GM13977 (cell line): ENCODE measurements at regions not wholly inside any gene's neighbourhood (a gene's known extent, or its start where the extent isn't known, plus 50 kb on each side); places are given as distances from the start of the nearest gene placed in this dataset.

Experiments used
- DNase-seq: peaks from one replicate; pipeline ENCODE4 v3.0.0; 2012; ENCODE audit warnings: low spot score
- in situ Hi-C: fragments of 300-500 bp; cut with MboI; formaldehyde crosslinking; loops from one replicate; pipeline ENCODE4 v1.12.0; 2022; ENCODE audit warnings: low sequenced_read_pairs, low pct_unique_long_range_greater_than_20kb, mixed read lengths, inconsistent platforms; ENCODE audit not compliant: unreplicated experiment
- TF ChIP-seq, protein P1 (sequence below): IDR thresholded peaks from 2 replicates; pipeline ENCODE4 v1.5.1; 2012; ENCODE audit warnings: mild to moderate bottlenecking, control low read depth; ENCODE audit not compliant: insufficient read depth; ENCODE audit errors: extremely low read depth, missing control alignments

DNA sequence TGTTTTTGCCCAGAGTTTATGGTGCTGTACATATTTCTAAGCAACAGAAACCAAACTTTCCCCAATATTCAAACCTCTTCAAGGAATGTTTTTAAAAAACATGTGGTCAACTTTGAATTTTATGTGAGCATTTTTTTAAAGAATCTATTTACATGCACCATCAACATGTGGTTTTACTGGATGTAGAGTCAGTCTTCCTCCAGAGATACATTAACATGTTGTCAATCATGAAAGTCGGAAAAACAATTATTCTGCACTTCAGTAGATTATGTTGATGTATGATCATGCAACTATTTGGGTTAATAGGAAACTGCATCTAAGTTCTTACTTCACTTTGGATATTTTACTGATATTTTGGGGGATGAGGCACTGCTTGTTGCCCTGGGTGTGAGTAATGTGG is 208.6 kb downstream of the FOXL1 start:
- in situ Hi-C loops = no loop called here
- TF ChIP-seq, protein P1, sequence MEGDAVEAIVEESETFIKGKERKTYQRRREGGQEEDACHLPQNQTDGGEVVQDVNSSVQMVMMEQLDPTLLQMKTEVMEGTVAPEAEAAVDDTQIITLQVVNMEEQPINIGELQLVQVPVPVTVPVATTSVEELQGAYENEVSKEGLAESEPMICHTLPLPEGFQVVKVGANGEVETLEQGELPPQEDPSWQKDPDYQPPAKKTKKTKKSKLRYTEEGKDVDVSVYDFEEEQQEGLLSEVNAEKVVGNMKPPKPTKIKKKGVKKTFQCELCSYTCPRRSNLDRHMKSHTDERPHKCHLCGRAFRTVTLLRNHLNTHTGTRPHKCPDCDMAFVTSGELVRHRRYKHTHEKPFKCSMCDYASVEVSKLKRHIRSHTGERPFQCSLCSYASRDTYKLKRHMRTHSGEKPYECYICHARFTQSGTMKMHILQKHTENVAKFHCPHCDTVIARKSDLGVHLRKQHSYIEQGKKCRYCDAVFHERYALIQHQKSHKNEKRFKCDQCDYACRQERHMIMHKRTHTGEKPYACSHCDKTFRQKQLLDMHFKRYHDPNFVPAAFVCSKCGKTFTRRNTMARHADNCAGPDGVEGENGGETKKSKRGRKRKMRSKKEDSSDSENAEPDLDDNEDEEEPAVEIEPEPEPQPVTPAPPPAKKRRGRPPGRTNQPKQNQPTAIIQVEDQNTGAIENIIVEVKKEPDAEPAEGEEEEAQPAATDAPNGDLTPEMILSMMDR = no peak
- no peak for DNase-seq

DNA sequence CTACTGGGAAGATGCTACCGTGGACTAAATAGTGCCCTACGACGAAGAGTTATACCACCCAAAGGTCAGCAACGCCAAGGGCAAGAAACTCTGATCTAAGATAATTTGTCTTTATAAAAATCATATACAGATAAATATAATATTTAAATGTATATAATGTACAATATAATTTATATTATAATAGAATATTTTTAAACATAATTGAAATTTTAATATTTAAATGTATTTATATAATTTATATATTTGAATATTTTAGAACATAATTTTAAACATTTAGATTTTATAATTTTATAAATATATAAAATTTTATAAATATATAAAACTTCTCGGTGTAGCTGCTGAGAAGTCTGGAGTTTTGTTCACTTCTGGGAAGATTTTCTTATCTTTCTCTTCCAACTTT is 209.2 kb downstream of the FOXL1 start:
- no peak for DNase-seq
- TF ChIP-seq, protein P1 = no peak
- in situ Hi-C loops = no loop called here

DNA sequence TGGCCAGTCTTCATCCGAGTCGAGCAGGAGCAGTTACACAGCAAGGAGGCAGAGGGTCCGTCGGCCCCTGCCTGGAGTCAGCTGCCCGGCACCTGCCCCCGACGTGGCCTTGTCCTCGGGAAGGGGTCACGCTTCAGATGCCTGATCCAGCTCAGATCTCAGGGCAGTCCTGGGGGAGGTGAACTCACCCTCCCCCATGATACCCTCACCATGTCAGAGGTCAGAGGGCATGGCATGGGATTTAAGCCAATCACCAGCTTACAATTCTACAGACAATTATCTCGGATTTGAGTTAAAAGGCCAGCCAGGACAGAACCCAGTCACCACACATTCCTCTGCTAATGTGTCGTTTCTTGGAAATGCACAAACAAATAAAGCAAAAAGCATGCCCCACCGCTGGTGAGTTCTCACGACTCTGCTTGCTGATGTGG is 211.3 kb downstream of the FOXL1 start:
- TF ChIP-seq, protein P1 = no peak
- in situ Hi-C loops = no loop called here
- no peak for DNase-seq

DNA sequence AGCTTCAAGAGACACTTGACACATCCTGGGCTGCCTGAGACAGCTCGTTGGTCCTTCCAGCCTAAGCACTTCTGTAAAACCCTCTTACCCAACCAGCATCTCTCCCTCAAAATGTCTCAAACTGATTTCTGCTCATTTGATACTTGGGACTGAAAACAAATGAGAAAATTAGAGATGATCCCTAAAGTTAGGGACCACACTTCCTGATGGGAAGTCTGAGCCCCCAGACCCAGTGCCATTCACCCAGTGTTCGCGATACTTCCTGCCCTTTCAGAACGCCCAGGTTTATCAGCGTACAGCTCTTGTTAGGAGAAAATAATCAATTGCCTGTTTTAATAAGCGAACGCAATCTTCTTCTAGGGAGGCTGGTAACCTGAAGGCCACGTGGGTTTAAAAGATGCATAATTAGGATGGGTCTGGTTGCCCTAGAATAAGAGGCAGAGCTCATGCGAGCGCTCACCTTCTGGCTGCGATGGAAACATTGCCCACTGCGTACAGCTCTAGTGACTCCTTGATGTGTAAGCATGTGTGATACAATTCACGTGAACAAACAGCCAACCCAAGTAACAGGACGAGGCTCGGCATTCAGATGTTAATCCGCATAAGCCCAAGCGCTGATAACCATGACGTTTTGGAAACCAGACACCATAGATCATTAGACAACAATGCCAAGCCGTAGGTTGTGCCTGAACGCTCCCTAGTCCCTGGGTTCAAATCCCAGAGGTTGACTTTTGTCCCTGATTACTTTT is 213.1 kb downstream of the FOXL1 start:
- in situ Hi-C loops = no loop called here
- TF ChIP-seq, protein P1 = no peak
- no peak for DNase-seq

DNA sequence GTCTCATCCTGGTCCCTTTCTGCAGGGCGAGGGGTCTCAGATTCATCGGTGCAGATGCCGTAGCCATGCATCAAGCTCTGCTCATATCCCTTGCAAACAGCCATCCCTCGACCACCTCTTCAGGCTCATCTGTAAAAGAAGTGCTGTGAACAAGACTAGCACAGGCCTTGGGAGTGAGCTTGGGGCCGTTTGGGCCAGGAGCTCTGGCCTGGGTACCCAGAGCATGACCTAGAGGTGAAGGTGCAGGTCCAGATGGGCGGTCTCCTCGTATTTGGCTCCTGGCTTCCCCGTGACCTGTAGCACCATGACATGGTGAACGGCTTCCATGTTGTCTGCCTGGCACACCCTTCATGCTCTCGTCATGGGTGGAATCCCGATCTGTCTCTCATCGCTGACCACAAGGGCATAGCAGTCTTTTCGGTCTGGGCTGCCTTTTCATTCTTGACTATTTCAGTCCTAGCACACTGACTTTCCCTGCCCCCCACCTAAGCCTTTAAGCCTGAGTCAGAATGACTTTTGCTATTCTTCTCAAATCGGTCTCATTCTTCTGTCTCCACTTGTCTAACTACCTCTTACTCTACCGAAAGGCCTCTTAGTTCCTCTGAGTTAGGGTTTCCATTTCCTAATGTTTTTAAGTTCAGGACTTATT is 216.0 kb downstream of the FOXL1 start:
- TF ChIP-seq, protein P1 = no peak
- in situ Hi-C loops = no loop called here
- no peak for DNase-seq

DNA sequence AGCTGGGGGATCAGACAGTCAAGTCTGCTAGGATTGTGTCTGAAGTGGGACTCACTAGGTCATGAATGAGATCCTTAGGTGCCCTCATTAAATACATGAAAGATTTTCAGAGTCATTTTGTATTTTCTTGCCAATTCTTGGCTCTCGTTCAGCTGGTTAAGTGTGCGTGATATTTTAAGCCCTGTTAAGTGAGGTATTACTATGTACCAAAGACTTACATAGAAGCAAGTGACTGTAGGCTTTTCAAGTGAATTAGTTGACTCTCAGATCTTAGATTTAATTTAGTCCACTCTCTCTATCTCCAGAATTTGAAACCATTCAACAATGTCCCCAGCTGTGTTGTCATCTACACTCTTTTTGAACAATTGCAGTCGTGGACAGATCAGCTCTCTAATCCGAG is 219.4 kb downstream of the FOXL1 start:
- TF ChIP-seq, protein P1 = no peak
- in situ Hi-C loops = no loop called here
- no peak for DNase-seq
